ENCODE measurements at regions not wholly inside any gene's neighbourhood (a gene's known extent, or its start where the extent isn't known, plus 50 kb on each side); places are given as distances from the start of the nearest gene placed in this dataset.

DNA sequence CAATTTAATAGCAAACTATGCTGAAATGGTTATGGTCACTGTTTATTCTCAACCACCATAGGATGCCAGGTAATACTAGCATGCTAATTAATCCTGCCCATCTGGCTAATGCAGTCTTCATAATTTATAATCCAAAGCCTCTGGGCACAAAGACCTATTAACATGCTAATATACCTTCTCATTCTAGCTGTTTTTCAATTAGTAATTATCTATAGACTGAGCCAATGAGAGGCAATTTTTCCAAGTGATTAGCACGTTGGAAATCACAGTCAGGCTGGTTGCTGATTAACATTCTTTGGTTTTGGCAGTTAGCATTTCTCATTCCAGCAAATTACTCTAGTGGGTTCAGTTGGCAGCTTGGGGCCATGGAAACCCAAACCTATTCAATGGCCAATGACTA is 357.2 kb downstream of the SEC23A start (continued):
- TF ChIP-seq RNF2 (IDR thresholded peaks at IDR 0.05; ENCODE audit: borderline replicate concordance, low read depth, low read length, missing control alignments, poor library complexity, severe bottlenecking) (no peak), CREB1 (IDR thresholded peaks at IDR 0.05) (no peak), GABPA (IDR thresholded peaks at IDR 0.05; ENCODE audit: borderline replicate concordance, insufficient read depth, low read length) (no peak)

Data from H1 (cell line).